ENCODE measurements at regions not wholly inside any gene's neighbourhood (a gene's known extent, or its start where the extent isn't known, plus 50 kb on each side); places are given as distances from the start of the nearest gene placed in this dataset.
"Not testable (repeated sequence)": the region's sequence is repeated elsewhere in the genome, so short reads cannot be mapped to it uniquely, and the experiment has no call there.

- peak in 3 of 4 experiments; percentile 6 to 20 (median 8) for DNase-seq
These were observed 55.1 kb downstream of the CYCS start for GRCh38 chr7:25069900-25070443.

- no peak for DNase-seq
These were observed 56.4 kb downstream of the CYCS start for GRCh38 chr7:25068502-25069213.

- DNase-seq: no peak
These were observed 57.1 kb downstream of the CYCS start for GRCh38 chr7:25067726-25068501.

DNA sequence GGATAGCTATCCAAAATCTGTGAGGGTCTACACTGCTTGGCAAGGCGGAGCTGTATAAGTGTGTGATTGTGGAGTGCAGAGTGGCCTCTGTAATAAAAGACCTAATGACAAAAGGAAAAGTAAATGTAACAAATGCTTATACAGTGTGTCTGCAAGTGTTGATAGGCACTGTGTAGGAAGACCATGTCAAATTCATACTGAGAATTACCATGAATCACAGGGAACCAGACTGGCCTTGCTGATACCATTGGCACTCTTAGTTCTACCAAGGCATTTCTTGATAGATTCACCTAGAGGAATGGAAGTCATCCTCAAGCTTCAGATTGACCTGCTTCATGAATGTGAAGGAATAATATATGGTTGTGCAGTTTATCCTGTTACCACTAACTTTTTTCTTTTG lies 58.8 kb downstream of the CYCS start:
- DNase-seq: no peak

DNA sequence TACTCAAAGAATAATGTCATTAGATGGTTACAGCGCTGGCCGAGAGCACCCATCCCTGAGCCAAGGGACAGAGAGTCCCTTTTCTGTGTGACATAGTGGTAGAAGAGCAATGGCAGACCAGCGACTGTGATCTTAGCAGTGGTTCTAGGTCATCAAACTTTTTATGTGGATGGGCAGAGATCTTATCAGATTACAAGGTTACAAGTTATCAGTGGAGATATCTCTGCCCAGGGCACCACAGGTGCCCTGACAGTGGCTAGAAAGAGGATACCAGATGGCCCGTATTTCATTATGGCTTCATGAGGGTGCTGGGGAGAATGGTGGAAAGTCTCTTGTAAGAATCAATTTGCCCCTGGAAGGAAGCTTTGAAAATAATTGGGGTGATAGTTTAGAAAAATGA lies 62.7 kb downstream of the CYCS start:
- no peak for DNase-seq

- no peak for DNase-seq
These were observed 64.5 kb downstream of the CYCS start for GRCh38 chr7:25060487-25061055.

GRCh38 chr7:25059576-25059975 lies 65.5 kb downstream of the CYCS start:
- DNase-seq: no peak

- no peak for DNase-seq
These were observed 68.7 kb downstream of the CYCS start for GRCh38 chr7:25056368-25056767.

- DNase-seq: no peak
These were observed 69.4 kb downstream of the CYCS start for GRCh38 chr7:25055520-25056220.

GRCh38 chr7:25054819-25055519 lies 70.1 kb downstream of the CYCS start:
- DNase-seq: no peak

GRCh38 chr7:25050223-25050622 lies 70.2 kb upstream of the OSBPL3 start:
- DNase-seq: no peak

- no peak for DNase-seq
These were observed 68.5 kb upstream of the OSBPL3 start for GRCh38 chr7:25048444-25048834.

- not testable (repeated sequence) for DNase-seq
These were observed 67.8 kb upstream of the OSBPL3 start for GRCh38 chr7:25047571-25048443.

GRCh38 chr7:25037325-25037724 lies 57.3 kb upstream of the OSBPL3 start:
- no peak for DNase-seq

DNA sequence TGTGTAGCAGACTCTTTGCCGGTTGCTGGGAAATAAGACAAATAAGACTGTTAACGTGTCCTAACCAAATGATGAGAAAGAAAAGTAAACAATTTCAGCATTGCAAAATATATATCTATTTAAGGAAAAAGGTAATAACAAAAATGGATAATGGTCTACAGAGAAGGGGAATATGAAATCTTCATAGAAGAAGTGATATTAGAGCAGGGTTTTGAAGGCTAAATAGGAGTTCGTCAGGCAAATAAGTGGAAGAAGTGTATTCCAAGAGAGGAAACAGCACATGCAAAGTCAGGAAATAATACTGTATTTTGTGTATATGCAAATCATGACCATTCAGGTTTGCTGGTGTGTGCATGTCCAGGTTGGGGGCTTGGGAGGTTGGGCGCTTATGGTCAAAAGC lies 55.3 kb upstream of the OSBPL3 start:
- no peak for DNase-seq

GRCh38 chr7:25034136-25034535 lies 54.2 kb upstream of the OSBPL3 start:
- DNase-seq: no peak

DNA sequence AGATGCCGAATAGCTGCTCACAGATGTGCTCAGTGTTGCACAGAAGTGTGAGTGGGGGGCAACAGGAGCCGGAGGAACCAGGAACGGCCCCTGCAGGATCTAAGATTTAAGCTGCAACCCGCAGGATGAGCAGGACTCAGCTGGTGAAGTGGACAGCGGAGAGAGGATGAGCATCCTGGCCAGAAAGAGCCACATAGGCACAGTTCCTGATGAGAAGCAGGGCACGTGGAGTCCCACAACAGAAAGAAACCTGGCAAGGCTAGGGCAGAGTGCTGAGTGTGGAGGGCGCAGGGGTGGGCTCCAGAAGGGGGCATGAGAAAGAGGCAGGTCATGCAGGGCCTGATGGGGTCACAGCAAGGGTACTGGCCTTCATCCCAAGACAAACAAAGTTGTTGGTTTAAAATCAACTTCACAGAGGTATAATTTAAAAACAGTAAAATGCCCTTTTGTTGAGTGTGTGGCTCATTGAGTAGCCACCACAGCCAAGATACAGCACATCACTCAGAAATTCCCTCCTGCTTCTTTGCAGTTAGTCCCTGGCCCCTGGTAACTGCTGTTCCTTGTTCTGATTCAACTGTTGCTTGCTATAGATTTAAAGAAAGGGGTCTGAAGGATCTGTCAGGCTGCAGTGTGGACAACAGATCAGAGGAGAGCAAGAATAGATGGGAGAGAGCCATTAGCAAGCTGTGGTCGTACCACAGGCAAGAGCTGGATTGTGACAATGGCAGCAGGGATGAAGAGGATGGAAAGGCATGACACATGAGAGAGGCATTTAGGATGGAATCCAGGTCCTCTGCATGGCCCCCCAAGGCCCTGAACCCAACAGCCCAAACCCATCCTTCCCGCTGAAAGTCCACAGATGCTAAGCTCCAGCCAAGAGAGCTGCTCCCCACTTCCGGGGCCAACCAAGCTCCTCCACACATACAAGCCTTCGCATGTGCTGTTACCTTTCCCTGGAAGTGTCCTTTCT lies 53.1 kb upstream of the OSBPL3 start:
- no peak for DNase-seq

GRCh38 chr7:25031432-25031831 lies 51.5 kb upstream of the OSBPL3 start:
- no peak for DNase-seq

DNA sequence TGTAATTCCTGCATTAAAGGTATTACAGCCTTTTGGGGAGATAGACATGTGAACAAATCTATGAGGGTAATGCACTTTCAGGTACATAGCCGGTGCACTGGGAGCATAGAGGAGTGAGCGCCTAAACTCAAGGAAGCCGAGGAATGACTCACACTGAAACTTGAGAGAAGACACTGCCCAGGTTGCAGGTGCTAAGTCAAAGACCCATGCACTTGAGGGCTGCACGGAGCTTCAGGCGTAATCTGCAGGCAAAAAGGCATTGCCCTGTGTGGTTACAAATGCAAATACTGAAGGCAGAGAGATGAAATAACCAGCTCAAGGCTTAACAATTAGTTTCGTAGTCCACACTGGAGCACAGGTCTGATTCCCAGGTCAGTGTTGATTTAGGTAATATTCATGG lies 51.0 kb upstream of the OSBPL3 start:
- no peak for DNase-seq

Measured in activated CD4-positive, CD25-positive, alpha-beta regulatory T cell (primary cell).